ENCODE measurements at regions not wholly inside any gene's neighbourhood (a gene's known extent, or its start where the extent isn't known, plus 50 kb on each side); places are given as distances from the start of the nearest gene placed in this dataset.

DNA sequence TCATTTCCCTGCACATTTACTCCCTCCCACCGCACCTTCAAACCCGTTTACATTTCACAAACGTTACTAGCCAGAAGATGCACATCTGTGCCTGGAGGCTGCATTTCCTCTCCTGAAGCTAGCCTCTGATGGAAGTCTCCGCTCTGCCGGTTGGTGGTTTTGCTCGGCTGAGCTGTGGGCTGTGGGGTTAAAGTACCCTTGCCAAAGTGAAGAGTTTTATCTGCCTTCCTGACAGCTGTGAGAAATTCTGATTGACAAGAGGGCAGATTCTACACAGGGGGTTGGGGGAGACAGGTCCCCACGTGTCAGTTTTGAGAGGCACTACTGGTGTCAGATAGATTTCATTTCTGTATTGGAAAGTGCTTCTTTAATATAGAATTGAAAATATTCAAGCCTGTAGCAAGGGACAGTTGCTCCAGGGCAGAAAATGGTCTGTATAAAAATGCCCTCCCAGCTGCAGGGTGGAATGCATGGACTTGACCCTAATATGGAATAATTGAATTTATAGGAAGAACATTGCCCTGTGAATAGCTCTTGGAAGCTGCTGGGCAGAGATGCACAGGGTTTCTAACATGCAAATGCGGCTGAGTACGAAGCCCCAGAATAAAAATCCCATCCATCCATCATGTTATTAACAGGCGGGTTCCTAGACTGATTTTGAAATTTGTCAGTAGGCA is 201.1 kb upstream of the RGMA start:
- TF ChIP-seq POLR2AphosphoS5 (IDR thresholded peaks at IDR 0.05): no peak
- TF ChIP-seq, protein P1, sequence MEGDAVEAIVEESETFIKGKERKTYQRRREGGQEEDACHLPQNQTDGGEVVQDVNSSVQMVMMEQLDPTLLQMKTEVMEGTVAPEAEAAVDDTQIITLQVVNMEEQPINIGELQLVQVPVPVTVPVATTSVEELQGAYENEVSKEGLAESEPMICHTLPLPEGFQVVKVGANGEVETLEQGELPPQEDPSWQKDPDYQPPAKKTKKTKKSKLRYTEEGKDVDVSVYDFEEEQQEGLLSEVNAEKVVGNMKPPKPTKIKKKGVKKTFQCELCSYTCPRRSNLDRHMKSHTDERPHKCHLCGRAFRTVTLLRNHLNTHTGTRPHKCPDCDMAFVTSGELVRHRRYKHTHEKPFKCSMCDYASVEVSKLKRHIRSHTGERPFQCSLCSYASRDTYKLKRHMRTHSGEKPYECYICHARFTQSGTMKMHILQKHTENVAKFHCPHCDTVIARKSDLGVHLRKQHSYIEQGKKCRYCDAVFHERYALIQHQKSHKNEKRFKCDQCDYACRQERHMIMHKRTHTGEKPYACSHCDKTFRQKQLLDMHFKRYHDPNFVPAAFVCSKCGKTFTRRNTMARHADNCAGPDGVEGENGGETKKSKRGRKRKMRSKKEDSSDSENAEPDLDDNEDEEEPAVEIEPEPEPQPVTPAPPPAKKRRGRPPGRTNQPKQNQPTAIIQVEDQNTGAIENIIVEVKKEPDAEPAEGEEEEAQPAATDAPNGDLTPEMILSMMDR (IDR thresholded peaks at IDR 0.05): no peak
